Activated CD8-positive, alpha-beta T cell treated with anti-CD3 and anti-CD28 coated beads, Interleukin-2, amount 10 ng/mL, durations not matched to agents 7 days and 5 days (primary cell): ENCODE measurements at regions not wholly inside any gene's neighbourhood (a gene's known extent, or its start where the extent isn't known, plus 50 kb on each side); places are given as distances from the start of the nearest gene placed in this dataset.
"Not testable (repeated sequence)": the region's sequence is repeated elsewhere in the genome, so short reads cannot be mapped to it uniquely, and the experiment has no call there.

Source experiments
- ATAC-seq: fragments of 150-1000 bp; cut with Tn5 transposase; one replicate; pipeline ENCODE4 v1.10.0; 2021; ENCODE audit warnings: moderate library complexity
- CTCF ChIA-PET: fragments of 350-600 bp; sonication (Branson Sonifier 250); formaldehyde crosslinking; loops from one replicate; lab custom pipeline; 2021; ENCODE audit warnings: antibody characterized with exemption; lab: Charles Lee
- POLR2A ChIA-PET: fragments of 350-600 bp; sonication (Branson Sonifier 250); formaldehyde crosslinking; loops from one replicate; lab custom pipeline; 2021; ENCODE audit warnings: antibody characterized with exemption; lab: Charles Lee
- DNase-seq: peaks from one replicate; pipeline ENCODE4 v3.0.0-alpha.2; 2020
- H3K27ac Mint-ChIP-seq: one replicate; pipeline ENCODE4 v1.8.0; 2021; ENCODE audit warnings: mild to moderate bottlenecking, mixed read lengths
- H3K27me3 Mint-ChIP-seq: one replicate; pipeline ENCODE4 v1.8.0; 2021; ENCODE audit warnings: low read depth, mixed read lengths
- H3K36me3 Mint-ChIP-seq: one replicate; pipeline ENCODE4 v1.8.0; 2021; ENCODE audit warnings: low read depth, mixed read lengths
- H3K4me1 Mint-ChIP-seq: one replicate; pipeline ENCODE4 v1.8.0; 2021; ENCODE audit warnings: low read depth, mixed read lengths
- H3K4me3 Mint-ChIP-seq: one replicate; pipeline ENCODE4 v1.8.0; 2021; ENCODE audit warnings: mild to moderate bottlenecking, mixed read lengths
- H3K9me3 Mint-ChIP-seq: one replicate; pipeline ENCODE4 v1.8.0; 2022; ENCODE audit warnings: mixed read lengths; ENCODE audit not compliant: insufficient read depth

DNA sequence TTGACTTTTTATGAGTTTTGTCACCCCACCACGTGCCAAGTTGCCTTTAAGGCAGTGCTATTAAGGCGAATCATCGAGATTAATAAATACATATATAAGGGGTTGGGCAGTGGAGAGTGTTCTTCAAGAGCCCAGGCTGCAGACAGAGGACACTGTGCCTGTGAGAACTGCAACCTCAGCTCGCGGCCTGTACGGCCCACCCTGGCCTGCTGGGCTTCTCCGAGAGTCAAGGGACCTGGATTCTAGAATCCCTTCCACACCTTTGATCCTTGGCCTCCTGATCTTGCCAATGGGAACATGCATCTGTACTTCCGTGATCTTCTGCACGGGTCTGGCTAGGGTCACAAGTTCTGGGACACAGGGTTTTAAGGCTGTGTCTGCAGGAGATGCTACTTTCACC is 54.5 kb downstream of the IRX5 start:
- Mint-ChIP-seq H3K4me3 (no peak overlapping the region), H3K4me1 (no peaks in the 10 kb centered on the region), H3K36me3 (no peaks in the 10 kb centered on the region), H3K27ac (no peak overlapping the region), H3K27me3 (no peaks in the 10 kb centered on the region), H3K9me3 (no peaks in the 10 kb centered on the region)
- ChIA-PET POLR2A (no interaction called here), CTCF (no interaction called here)
- DNase-seq (no peak), ATAC-seq (no peak)

- H3K9me3 Mint-ChIP-seq, result no peaks in the 10 kb centered on the region
- DNase-seq (no peak), ATAC-seq (no peak)
- ChIA-PET POLR2A (no interaction called here), CTCF (no interaction called here)
- H3K27me3 Mint-ChIP-seq, result no peaks in the 10 kb centered on the region
- H3K4me3 Mint-ChIP-seq, result no peak overlapping the region
- H3K36me3 Mint-ChIP-seq, result no peaks in the 10 kb centered on the region
- H3K27ac Mint-ChIP-seq, result no peak overlapping the region
- H3K4me1 Mint-ChIP-seq, result no peaks in the 10 kb centered on the region
These were observed 55.0 kb downstream of the IRX5 start for GRCh38 chr16:54985668-54986067.

DNA sequence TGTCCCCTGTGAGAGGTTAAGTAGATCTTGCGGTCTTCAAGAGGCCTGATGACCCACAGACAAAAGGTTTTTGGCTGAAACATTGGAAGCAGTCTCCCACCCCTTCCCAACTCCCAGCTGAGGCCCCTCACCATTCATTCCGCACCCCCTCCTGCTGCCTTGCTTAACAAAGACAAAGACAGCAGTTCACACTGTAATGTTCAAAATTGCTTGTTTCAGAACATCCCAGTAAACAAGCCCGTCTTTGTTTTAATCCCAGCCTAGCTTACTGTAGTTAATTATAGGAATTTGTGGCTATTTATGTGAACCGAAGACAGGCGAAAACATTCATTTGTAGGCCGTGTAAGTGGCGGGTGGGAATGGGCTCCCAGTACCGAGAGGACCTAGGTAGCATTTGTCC is 55.7 kb downstream of the IRX5 start:
- no peak overlapping the region for H3K4me3 Mint-ChIP-seq
- no peaks in the 10 kb centered on the region for H3K36me3 Mint-ChIP-seq
- H3K4me1 Mint-ChIP-seq, result no peaks in the 10 kb centered on the region
- DNase-seq (no peak), ATAC-seq (no peak)
- ChIA-PET POLR2A (no interaction called here), CTCF (no interaction called here)
- H3K27ac Mint-ChIP-seq, result no peak overlapping the region
- no peaks in the 10 kb centered on the region for H3K9me3 Mint-ChIP-seq
- H3K27me3 Mint-ChIP-seq, result no peaks in the 10 kb centered on the region

DNA sequence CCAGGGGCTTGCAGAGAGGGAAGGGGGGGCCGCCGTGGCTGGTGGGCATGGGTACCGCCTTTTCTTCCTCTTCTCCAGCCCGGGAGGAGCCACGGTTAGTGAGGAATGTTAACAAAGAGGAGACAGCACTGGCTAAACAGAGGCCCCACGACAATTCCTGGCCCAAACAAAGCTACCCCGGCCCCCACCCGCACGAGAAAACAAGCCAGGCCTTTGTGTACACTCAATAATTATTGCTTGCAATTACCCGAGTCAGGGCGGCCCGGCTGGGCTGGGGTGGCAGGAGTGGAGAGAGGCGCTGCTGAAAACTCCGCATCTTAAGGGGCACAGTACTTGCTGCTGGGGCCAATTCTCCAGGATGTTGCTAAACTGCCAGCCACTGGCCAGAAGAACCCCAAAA is 56.4 kb downstream of the IRX5 start:
- ChIA-PET CTCF (no interaction called here), POLR2A (no interaction called here)
- Mint-ChIP-seq H3K27ac (no peak overlapping the region), H3K36me3 (no peaks in the 10 kb centered on the region), H3K27me3 (no peaks in the 10 kb centered on the region), H3K4me3 (no peak overlapping the region), H3K9me3 (no peaks in the 10 kb centered on the region), H3K4me1 (no peaks in the 10 kb centered on the region)
- ATAC-seq (no peak), DNase-seq (no peak)

DNA sequence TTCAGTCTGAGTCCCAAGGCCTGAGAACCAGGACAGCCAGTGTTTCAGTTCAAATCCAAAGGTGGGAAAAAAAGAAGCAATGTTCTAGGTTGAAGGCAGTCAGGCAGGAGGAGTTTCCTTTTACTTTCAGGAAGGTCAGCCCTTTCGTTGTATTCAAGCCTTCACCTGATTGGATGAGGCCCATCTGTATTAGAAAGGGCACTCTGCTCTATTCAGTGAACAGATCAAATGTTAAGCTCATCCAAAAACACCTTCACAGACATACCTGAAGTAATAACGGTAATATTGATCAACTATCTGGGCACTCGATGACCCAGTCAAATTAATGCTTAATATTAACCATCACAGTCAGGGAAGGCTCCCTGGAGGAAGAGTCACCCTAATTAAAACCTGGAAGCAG is 60.9 kb downstream of the IRX5 start:
- Mint-ChIP-seq H3K9me3 (no peaks in the 10 kb centered on the region), H3K4me3 (no peak overlapping the region), H3K4me1 (no peaks in the 10 kb centered on the region), H3K36me3 (no peaks in the 10 kb centered on the region), H3K27ac (no peak overlapping the region), H3K27me3 (no peaks in the 10 kb centered on the region)
- ATAC-seq (no peak), DNase-seq (no peak)
- ChIA-PET POLR2A (no interaction called here), CTCF (no interaction called here)

GRCh38 chr16:54991946-54992345 is 61.3 kb downstream of the IRX5 start:
- H3K36me3 Mint-ChIP-seq, CTCF ChIA-PET, POLR2A ChIA-PET, H3K4me1 Mint-ChIP-seq, H3K9me3 Mint-ChIP-seq, ATAC-seq, H3K4me3 Mint-ChIP-seq, H3K27ac Mint-ChIP-seq, DNase-seq, H3K27me3 Mint-ChIP-seq: not testable (repeated sequence)

DNA sequence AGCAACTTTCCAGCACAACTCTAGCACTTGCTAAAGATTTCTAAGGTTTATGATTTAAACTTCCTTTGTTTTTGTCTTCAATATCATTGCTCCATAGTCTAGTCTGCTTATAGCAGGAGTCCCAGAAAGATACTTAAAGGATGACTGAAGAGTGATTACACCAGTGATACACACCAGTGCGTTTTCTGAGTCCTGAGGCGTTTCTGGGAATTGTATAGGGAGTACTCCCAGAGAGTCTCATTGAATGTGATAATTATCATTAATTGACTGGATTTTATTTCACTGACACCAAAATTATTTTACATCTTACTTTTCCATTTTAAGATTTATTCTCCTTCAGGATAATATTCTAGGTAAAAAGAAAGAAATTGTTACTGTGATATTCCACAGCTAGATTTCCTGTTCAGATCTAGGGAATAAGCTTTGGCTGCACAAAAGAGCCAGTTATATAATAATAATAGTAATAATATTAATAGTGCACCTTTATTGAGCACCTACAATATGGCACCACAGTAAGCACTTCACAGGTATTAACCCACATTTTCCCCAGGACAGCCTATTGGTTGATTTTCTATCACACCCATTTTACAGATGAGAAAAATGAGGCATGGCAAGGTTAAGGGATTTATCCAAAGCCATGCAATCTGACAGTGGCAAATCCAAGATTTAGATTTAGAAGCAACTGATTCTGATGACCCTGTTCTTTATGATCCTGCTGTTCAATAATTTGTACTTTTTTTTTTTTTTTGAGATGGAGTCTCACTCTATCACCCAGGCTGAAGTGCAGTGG is 62.6 kb downstream of the IRX5 start:
- no peaks in the 10 kb centered on the region for H3K9me3 Mint-ChIP-seq
- no peak overlapping the region for H3K4me3 Mint-ChIP-seq
- DNase-seq (no peak), ATAC-seq (no peak)
- H3K27me3 Mint-ChIP-seq, result no peaks in the 10 kb centered on the region
- H3K27ac Mint-ChIP-seq, result no peak overlapping the region
- ChIA-PET POLR2A (no interaction called here), CTCF (no interaction called here)
- no peaks in the 10 kb centered on the region for H3K36me3 Mint-ChIP-seq
- H3K4me1 Mint-ChIP-seq, result no peaks in the 10 kb centered on the region

DNA sequence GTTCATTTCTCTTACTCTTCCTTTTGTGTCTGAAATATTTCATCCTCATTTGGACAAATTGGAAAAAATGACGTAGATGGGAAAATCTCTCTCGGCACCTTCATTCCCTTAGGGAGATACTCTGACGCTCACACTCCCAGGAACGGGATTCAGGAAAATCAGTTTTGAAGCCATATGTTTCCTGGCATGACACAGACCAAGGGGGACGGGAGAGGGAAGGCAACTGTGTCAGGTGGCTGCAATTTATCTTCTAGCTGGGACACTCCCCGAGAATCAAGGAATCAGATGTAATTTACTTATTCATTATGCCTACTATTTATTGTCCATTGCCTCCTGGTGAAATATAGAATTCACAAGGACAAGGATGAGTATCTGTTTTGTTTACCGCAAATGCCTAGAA is 65.5 kb downstream of the IRX5 start:
- Mint-ChIP-seq H3K4me3 (no peak overlapping the region), H3K4me1 (no peaks in the 10 kb centered on the region), H3K27ac (no peak overlapping the region), H3K36me3 (no peaks in the 10 kb centered on the region), H3K9me3 (no peaks in the 10 kb centered on the region), H3K27me3 (no peaks in the 10 kb centered on the region)
- ChIA-PET POLR2A (no interaction called here), CTCF (no interaction called here)
- DNase-seq (no peak), ATAC-seq (no peak)

- DNase-seq (no peak), ATAC-seq (no peak)
- no peaks in the 10 kb centered on the region for H3K27me3 Mint-ChIP-seq
- POLR2A ChIA-PET, result no interaction called here
- H3K36me3 Mint-ChIP-seq, result no peaks in the 10 kb centered on the region
- CTCF ChIA-PET, result no interaction called here
- H3K9me3 Mint-ChIP-seq, result no peaks in the 10 kb centered on the region
- no peaks in the 10 kb centered on the region for H3K4me1 Mint-ChIP-seq
- no peak overlapping the region for H3K27ac Mint-ChIP-seq
- H3K4me3 Mint-ChIP-seq, result no peak overlapping the region
These were observed 68.2 kb downstream of the IRX5 start for GRCh38 chr16:54998834-54999233.

GRCh38 chr16:54999481-54999880 is 68.8 kb downstream of the IRX5 start:
- Mint-ChIP-seq H3K27me3 (no peaks in the 10 kb centered on the region), H3K4me3 (no peak overlapping the region), H3K9me3 (no peaks in the 10 kb centered on the region), H3K36me3 (no peaks in the 10 kb centered on the region), H3K4me1 (no peaks in the 10 kb centered on the region), H3K27ac (no peak overlapping the region)
- no peak for ATAC-seq
- CTCF ChIA-PET, result no interaction called here
- DNase-seq, result no peak
- POLR2A ChIA-PET, result interaction anchor here (0.6 kb wide), 1 partner anchor 835 kb away, joined by 3 read pairs; no protein-coding TSS in a partner anchor

DNA sequence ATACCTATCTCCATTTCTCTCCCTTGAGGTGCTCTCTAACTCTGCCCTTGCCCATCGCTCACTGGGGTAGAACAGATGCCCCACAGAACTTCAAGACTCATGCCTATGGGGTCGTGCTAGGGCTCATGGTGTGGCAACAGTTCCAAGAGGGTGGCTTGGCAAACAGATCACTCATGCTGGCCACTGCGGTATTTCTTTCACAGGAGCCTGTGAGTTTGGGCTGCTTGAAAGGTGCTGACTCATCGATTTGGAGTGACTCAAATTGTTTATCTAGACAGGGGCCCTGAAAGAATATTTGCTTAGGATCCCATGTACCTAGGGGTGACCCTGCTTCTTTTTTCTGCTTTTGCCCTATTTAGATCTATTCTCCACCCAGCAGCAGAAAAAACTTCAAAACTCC is 69.9 kb downstream of the IRX5 start:
- no peaks in the 10 kb centered on the region for H3K27me3 Mint-ChIP-seq
- H3K4me3 Mint-ChIP-seq, result no peak overlapping the region
- ChIA-PET CTCF (no interaction called here), POLR2A (no interaction called here)
- H3K27ac Mint-ChIP-seq, result no peak overlapping the region
- DNase-seq (no peak), ATAC-seq (no peak)
- H3K4me1 Mint-ChIP-seq, result no peaks in the 10 kb centered on the region
- H3K9me3 Mint-ChIP-seq, result no peaks in the 10 kb centered on the region
- no peaks in the 10 kb centered on the region for H3K36me3 Mint-ChIP-seq

DNA sequence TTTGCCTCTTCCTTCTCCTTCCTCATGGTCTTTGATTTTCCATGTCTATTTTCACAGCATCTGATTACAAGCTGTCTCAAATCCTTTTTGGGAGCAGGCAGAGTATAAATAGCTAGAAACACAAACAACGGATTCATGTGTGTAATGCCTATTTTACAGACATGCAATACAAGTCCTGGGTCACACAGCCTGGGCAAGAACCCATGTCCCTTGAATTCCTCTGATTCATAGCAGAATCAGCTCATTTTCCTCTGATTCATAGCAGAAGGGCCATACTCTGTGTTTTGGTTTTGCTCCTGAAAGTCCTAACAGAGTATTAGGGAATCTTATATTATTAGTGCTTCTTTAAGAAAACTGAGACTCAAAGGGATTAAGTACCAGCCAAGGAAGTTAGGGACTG is 71.3 kb downstream of the IRX5 start:
- Mint-ChIP-seq H3K4me1 (no peaks in the 10 kb centered on the region), H3K27ac (no peak overlapping the region), H3K9me3 (no peaks in the 10 kb centered on the region)

DNA sequence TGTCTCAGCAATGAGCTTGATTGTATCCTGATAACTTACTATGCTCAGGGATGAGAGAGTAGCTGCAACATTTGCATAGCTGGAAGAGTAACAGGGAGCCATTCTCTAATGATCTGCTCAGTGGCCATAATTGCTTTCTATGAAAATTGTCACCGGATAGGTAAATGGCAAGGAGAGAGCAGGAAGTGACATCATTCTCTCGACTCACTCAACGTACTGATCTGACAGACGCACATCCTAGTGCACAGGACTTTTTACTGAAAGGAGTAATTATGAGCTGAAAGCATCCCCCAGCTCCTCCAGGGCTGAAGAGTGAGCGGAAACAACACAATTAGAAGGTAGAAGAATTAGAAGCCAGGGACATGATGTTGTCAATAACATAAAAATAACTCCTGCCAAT is 71.8 kb downstream of the IRX5 start:
- H3K27ac Mint-ChIP-seq, result no peak overlapping the region
- no peaks in the 10 kb centered on the region for H3K36me3 Mint-ChIP-seq
- H3K27me3 Mint-ChIP-seq, result no peaks in the 10 kb centered on the region
- H3K4me1 Mint-ChIP-seq, result no peaks in the 10 kb centered on the region
- no peak overlapping the region for H3K4me3 Mint-ChIP-seq
- ChIA-PET POLR2A (no interaction called here), CTCF (interaction anchor here (1.2 kb wide), 1 partner anchor 1453 kb away, joined by 3 read pairs; no protein-coding TSS in a partner anchor)
- DNase-seq (no peak), ATAC-seq (no peak)
- H3K9me3 Mint-ChIP-seq, result no peaks in the 10 kb centered on the region

More for the DNA sequence above, 71.3 kb downstream of the IRX5 start:
- H3K27me3 Mint-ChIP-seq, result no peaks in the 10 kb centered on the region
- no peak overlapping the region for H3K4me3 Mint-ChIP-seq
- H3K36me3 Mint-ChIP-seq, result no peaks in the 10 kb centered on the region
- POLR2A ChIA-PET, result no interaction called here
- no peak for ATAC-seq
- no peak for DNase-seq
- CTCF ChIA-PET, result no interaction called here
